ENCODE measurements at regions not wholly inside any gene's neighbourhood (a gene's known extent, or its start where the extent isn't known, plus 50 kb on each side); places are given as distances from the start of the nearest gene placed in this dataset.
"Not testable (repeated sequence)": the region's sequence is repeated elsewhere in the genome, so short reads cannot be mapped to it uniquely, and the experiment has no call there.

DNA sequence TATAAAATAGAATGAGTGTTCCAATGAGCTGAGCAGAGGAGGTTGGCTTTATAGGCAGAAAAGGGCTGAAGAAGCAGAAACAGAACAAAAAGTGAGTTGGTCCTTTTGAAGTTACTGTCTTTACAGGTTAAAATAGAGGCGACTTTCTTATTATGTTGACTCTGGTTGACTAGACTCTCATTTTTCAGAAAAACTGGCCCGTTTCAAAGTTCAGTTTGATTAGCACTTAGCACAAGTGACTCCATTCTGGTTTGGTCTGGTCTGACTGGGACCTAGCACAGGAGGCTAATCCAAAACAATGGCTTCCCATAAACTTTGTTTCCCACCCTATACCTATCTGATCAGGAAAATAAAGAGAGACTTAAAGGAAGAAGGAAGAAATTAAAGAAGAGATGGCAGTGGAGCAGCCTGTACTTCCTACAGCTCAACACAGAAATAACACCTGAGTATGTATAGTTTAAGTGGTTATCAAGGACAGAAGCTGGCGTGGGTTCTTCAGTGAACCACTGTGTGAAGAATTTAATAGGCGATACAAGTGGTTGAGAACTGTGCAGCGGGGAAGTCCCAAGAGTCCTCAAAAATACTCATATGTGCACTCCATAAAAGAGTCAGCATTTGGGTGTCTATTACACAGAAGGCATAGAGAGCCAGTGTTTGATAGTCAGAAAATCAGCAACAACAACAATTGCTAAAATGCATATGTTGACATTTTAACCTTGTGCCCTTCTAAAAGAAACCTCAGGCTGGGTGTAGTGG lies 554.8 kb upstream of the HTR2C start:
- no peak for DNase-seq (ENCODE audit: low read depth in 4 of 4, low spot score in 3 of 4)

GRCh38 chrX:114017086-114017485 lies 566.8 kb upstream of the HTR2C start:
- DNase-seq (ENCODE audit: low read depth in 4 of 4, low spot score in 3 of 4): no peak

- DNase-seq (ENCODE audit: low read depth in 4 of 4, low spot score in 3 of 4): no peak
Measured at GRCh38 chrX:114015966-114016365, 567.9 kb upstream of the HTR2C start.

DNA sequence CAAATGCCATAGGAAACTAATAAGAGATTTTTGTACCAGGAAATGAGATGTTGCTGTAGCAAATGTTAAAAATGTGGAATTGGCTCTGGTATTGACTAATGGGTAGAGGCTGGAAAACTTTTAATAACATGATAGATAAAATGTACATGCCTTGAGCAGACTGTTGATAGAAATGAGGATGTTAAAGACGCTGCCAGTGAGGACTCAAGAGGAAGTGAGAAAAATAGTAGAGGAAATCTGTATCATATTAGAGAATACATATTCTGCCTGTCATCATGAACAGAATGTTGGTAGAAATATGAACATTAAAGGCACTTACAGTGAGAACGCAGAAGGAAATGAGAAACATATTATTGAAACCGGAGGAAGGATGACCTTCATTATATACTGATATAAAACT lies 577.2 kb upstream of the HTR2C start:
- no peak for DNase-seq (ENCODE audit: low read depth in 4 of 4, low spot score in 3 of 4)

DNA sequence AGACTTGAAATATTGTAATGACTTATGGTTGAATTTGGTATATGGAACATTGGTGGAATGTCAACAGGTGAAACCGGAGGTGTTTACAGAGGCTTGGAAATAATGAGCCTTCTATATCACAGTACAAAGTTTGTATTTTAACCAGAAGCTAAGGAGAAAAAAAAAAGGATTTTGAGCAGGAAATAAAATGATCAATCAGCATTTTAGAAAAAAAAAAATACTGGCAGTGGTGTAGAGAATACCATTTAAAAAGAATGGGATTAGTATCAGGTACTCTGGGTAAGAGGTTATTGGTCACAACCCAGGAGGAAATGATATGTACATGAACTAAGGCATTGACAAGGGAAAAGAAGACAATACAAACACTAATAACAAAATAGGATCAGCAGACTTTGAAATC lies 587.1 kb upstream of the HTR2C start:
- no peak for DNase-seq (ENCODE audit: low read depth in 4 of 4, low spot score in 3 of 4)

GRCh38 chrX:113991720-113992119 lies 592.2 kb upstream of the HTR2C start:
- not testable (repeated sequence) for DNase-seq (ENCODE audit: low read depth in 4 of 4, low spot score in 3 of 4)

GRCh38 chrX:113990669-113991068 lies 593.2 kb upstream of the HTR2C start:
- DNase-seq (ENCODE audit: low read depth in 4 of 4, low spot score in 3 of 4): not testable (repeated sequence)

GRCh38 chrX:113988315-113988935 lies 595.5 kb upstream of the HTR2C start:
- not testable (repeated sequence) for DNase-seq (ENCODE audit: low read depth in 4 of 4, low spot score in 3 of 4)

DNA sequence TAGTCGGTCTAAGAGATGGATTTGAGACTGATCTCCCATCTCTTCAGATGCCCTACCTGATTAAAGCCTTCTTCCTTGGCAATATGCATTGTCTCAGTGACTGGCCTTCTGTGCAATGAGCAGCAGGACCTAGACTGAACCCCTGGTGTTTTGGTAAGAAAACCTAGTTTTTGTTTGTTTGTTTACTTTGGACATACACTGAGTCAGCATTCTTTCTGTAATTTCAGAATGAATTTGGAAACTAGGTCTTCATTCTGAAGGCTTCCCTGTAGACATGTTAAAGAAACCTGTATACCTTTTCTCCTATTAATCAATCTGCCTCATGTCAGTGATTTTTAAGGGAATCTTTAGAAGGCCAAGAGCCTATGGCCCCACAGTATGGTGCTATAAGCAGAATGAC lies 597.5 kb upstream of the HTR2C start:
- no peak for DNase-seq (ENCODE audit: low read depth in 4 of 4, low spot score in 3 of 4)

DNA sequence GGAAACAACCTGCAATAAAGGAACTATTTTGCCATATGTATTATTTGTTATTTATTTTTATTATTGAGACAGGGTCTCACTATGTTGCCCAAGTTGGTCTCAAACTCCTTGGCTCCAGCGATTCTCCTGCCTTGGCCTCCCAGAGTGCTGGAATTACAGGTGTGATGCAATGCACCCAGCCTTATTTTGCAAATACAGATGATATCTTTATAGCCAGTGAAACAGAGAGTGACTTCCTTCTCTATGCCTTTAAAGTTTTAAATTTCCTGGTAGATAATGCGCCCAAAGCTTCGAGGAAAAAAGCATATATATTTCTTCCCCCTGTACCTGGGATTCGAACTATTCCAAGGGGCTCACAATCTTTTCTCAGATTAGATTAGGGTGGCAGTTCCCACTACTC lies 601.1 kb upstream of the HTR2C start:
- DNase-seq (ENCODE audit: low read depth in 4 of 4, low spot score in 3 of 4): no peak

DNA sequence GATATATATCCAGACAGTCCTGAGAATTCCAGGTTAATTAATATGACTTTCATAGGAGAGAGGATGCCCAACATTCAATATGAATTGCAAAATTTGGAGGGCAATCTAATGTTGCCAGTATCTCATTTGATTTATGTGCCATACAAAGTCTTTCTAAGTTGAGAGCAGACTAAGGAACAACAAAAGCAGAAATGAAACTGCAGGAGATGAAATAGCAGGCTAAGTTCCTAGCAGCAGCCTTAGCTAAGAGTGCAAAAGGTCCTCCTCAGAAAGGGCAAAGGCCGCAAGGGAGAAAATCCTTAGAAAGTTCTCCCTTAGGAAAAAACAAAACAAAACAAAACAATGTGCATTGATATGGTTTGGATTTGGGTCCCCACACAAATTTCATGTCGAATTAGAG lies 602.9 kb upstream of the HTR2C start:
- DNase-seq (ENCODE audit: low read depth in 4 of 4, low spot score in 3 of 4): no peak

- DNase-seq (ENCODE audit: low read depth in 4 of 4, low spot score in 3 of 4): no peak
Measured at GRCh38 chrX:113977887-113978286, 606.0 kb upstream of the HTR2C start.

- no peak for DNase-seq (ENCODE audit: low read depth in 4 of 4, low spot score in 3 of 4)
Measured at GRCh38 chrX:113975441-113975840, 608.4 kb upstream of the HTR2C start.

DNA sequence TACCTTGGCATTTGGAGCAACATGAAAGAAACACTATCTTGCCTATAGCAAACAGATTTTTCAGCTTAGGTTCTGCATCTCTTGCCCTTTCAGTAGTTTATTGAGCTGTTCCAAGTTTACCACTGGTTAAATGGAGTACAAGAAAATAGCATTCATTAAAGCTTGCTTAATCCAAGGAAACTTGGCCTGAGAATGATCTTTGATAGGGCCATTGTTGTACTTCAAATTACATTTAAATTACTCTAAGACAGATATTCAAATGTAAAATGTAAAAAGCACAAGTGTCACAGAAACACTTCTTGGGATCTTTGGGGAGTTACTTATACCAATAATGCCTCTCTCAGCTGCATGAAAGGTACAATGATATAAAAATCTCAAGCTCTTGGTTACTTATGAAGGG lies 609.0 kb upstream of the HTR2C start:
- no peak for DNase-seq (ENCODE audit: low read depth in 4 of 4, low spot score in 3 of 4)

GRCh38 chrX:113973706-113974105 lies 610.2 kb upstream of the HTR2C start:
- DNase-seq (ENCODE audit: low read depth in 4 of 4, low spot score in 3 of 4): no peak

- DNase-seq (ENCODE audit: low read depth in 4 of 4, low spot score in 3 of 4): no peak
Measured at GRCh38 chrX:113966791-113967190, 617.1 kb upstream of the HTR2C start.

DNA sequence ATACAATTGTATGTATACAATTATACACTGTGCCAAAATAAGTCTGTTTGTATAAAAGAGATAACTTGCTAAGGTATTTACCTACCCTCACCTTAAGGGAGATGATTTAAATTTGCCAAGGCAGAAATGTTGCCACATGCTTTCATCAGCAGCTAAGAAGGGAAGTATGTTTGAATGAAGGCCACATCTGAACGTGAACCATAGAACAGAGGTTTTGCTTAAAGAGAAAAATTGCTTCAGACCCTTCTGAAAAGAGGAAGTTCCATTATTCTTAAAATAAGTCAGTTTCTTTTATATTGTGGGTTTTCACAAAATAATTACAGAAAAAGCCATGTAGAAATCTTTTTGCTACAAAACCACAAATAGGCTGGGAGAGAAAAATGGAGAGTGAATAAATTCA lies 621.5 kb upstream of the HTR2C start:
- no peak for DNase-seq (ENCODE audit: low read depth in 4 of 4, low spot score in 3 of 4)

- DNase-seq (ENCODE audit: low read depth in 4 of 4, low spot score in 3 of 4): no peak
Measured at GRCh38 chrX:113959912-113960626, 623.8 kb upstream of the HTR2C start.

DNA sequence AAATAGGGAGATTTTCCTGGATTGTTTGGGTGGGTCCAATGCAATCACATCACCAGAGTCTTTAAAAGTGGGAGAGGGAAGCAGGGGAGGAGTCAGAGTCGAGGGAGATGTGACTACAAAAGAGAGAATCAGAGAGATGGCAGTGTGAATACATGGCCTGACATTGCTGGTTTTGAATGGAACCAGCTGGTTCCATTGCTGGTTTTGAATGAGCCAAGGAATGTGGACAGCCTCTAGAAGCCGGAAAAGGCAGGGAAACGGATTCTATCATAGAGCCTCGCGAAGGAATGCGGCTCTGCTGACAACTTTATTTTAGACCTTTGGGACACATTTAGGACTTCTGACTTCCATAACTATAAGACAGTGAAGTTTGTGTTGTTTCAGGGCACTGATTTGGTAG lies 627.0 kb upstream of the HTR2C start:
- no peak for DNase-seq (ENCODE audit: low read depth in 4 of 4, low spot score in 3 of 4)

- DNase-seq (ENCODE audit: low read depth in 4 of 4, low spot score in 3 of 4): no peak
Measured at GRCh38 chrX:113954297-113954696, 629.6 kb upstream of the HTR2C start.

- no peak for DNase-seq (ENCODE audit: low read depth in 4 of 4, low spot score in 3 of 4)
Measured at GRCh38 chrX:113950081-113950678, 633.7 kb upstream of the HTR2C start.

Data from right renal pelvis (tissue), 4 donors.